Stimulated activated CD4-positive, alpha-beta T cell treated with anti-CD3 and anti-CD28 coated beads, Interleukin-4, amount 100 ng/mL, for 48 hours (primary cell): ENCODE measurements at regions not wholly inside any gene's neighbourhood (a gene's known extent, or its start where the extent isn't known, plus 50 kb on each side); places are given as distances from the start of the nearest gene placed in this dataset.
"Not testable (repeated sequence)": the region's sequence is repeated elsewhere in the genome, so short reads cannot be mapped to it uniquely, and the experiment has no call there.

Experiments used
- DNase-seq, 2 donors: peaks; one replicate each; pipeline ENCODE4 v3.0.0-alpha.2; 2020; ENCODE audit warnings: low read depth in 2 of 2

DNA sequence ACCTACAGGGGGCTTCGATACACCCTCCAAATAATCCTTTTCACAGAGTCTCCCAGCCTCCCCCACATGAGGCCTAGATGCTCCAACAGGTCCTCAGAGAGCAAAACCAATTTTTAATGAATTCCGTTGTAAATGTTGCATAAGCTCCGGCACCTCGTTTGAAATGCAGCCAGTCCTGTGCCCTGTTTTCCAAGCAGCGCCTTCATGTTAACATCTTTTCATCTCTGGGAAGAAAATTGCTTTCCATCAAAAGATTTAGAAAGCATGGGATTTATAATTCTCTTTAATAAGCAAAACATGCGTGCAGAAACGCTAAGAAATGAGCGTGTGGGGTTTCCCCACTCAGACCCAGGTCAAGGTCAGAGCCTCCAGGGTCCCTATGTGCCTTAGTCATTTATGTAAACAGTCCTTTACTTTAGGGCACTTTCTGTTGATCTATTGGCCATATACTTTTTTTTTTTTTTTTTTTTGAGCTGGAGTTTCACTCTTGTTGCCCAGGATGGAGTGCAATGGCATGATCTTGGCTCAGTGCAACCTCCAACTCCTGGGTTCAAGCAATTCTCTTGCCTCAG, 177.5 kb upstream of the S1PR3 start:
- no peak for DNase-seq

DNA sequence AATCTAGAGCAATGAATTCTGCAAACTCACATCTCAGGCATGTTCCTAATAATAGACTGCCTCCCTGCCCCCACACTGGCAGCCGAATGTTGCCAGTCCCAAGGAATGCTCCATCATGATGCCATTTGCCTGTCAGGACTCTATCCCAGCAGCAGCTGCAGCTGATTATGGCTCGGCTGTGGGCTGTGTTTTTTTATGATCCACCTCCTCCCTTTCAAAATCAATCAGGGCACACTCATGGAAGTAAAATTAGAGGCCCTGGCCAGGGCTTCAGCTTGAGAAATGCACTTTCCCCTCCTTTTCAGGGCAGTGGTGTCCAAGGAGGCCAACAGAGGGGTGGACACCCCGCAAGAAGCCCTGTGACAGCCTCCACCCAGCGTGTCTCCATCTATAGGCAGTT, 176.7 kb upstream of the S1PR3 start:
- DNase-seq = no peak

GRCh38 chr9:88816141-88816540, 175.1 kb upstream of the S1PR3 start:
- DNase-seq = no peak

- DNase-seq = no peak
Measured at GRCh38 chr9:88816591-88816990, 174.7 kb upstream of the S1PR3 start.

DNA sequence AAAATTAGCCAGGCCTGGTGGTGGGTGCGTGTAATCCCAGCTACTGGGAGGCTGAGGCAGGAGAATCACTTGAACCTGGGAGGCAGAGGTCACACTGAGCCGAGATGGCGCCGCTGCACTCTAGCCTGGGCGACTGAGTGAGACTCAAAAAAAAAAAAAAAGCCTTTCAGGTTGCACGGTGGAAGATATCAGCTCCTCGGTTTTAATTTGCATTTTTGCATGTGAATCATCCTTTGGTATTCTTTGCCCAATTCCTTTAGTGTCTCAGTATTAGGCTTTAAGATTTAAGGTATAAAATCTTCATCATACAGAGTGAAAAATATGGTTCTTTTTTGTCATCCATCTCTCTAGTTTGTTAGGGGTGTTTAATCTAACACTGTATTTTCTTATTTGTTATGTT, 173.6 kb upstream of the S1PR3 start:
- DNase-seq = no peak

DNA sequence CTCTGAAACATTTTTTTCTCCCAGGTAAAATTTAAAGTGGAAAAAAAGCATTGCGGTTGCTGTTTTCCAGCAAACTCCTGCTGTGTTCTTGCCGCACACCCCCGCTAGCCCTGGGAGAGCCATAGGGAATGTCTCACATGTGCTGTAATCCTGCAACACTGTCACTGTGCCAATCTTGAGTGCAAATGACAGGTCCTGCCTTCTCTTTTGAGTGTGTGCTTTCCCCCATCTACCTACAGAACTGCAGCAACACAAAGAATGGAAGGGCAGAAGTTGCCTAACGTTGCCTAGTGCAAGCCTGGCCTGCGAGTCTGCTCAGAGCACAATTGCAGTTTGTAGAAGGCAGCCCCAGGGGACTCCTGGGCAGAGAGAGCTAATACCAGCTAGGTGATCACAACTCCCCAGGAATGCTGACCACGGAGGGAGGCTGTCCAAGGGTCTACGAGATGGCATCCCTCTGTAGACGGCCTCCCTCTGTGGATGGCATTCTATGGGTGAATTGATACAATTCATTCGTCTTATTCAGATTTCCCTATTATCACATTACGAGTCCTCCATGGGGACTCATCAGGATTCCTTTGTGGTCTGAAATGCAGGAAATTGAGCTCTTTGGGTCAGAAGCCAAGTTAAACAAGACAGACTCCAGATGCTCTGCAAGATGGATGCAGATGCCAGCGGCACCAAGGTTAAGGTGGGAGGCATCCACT, 172.6 kb upstream of the S1PR3 start:
- DNase-seq = no peak

GRCh38 chr9:88819476-88819875, 171.8 kb upstream of the S1PR3 start:
- DNase-seq = no peak

- DNase-seq = no peak
Measured at GRCh38 chr9:88820055-88820454, 171.2 kb upstream of the S1PR3 start.

DNA sequence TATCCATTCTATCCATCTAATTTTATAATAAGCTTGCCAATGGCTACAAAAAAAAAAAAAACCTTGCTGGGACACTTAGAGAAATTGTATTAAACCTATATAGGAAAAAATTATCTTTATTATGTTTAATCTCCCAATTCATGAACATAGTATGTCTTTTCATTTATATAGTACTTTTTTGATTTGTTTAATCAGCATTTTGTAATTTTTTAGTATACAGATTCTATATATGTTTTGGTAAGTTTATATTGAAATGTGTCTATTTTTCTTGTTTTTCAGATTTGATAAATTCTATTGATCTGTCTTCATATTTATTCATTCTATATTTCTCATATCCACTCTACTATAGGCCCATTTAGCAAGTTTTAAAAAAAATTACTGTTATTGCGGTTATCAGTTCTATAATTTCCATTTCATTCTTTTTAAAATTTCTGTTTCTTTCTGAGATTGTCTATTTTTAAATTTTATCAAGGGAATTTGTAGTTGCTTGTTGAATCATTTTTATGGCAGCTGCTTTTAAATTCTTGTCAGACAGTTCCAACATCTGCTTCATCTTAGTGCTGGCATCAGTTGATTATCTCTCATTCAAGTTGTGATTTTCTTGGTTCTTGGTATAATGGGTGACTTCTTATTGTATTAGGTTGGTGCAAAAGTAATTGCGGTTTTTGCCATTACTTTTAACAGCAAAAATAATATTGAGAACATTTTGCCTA, 170.1 kb upstream of the S1PR3 start:
- no peak for DNase-seq

GRCh38 chr9:88821746-88822106, 169.5 kb upstream of the S1PR3 start:
- no peak for DNase-seq

GRCh38 chr9:88824711-88825110, 166.6 kb upstream of the S1PR3 start:
- DNase-seq = no peak

GRCh38 chr9:88826181-88826580, 165.1 kb upstream of the S1PR3 start:
- no peak for DNase-seq

GRCh38 chr9:88826771-88827181, 164.5 kb upstream of the S1PR3 start:
- no peak for DNase-seq

- no peak for DNase-seq
Measured at GRCh38 chr9:88828018-88828417, 163.2 kb upstream of the S1PR3 start.

- no peak for DNase-seq
Measured at GRCh38 chr9:88828492-88828974, 162.7 kb upstream of the S1PR3 start.

DNA sequence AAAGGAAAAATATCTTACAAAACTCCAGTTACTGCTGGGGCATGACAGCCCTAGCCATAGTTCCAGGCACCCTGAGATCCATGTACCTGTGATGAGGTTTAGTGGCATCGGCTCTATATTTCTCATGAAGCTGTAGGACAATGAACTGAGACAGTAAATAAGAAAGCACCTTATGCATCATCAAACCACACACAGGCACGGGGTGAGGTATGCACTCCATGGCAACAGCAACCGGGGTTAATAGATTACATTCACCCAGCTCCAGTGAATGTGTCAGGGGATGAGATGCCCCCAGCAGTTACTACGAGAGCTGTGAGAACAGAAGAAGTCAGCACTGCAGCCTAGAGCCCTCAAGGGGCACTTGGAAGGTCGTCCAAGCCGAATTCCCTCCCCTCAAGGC, 162.0 kb upstream of the S1PR3 start:
- DNase-seq = peak in 1 of 2 donors; percentile 29

- no peak for DNase-seq
Measured at GRCh38 chr9:88831713-88832407, 159.4 kb upstream of the S1PR3 start.

DNA sequence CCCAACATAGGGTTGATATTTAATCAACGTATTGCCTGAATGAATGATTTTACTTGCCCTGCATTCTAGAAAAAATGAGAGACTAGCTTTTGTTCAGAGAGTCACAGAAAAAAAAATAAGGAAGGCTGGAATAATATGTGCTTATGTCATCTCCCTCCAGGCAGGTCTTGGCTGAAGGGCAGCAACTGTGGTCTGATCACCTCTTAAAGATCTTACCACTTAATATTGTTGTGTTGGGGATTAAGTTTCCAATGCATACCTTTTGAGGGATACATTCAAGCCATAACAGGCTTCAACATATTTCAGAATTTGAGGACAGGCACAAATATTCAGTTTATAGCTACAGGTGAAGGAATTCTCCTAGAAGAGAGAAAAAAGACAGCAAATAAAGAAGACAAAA, 157.3 kb upstream of the S1PR3 start:
- DNase-seq = no peak

DNA sequence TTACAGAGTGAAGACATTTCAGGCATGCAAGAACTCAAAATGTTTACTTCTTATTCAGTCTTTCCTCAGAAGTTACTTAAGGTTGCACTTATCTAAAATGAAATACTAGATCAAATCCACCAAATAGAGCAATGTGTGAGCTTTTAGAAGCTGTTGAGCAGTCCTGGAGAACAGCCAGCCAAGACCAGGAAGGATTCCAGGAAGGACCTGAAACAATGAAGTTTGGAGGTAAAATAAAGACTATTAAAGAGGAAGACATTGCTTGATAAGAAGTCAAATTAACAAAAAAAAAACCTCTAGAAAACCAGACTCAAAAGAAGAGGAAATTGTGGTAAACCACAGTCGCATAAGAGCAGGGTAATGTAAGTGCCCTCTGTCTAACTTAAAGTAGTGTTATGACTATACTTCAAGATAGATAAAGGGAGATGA, 156.2 kb upstream of the S1PR3 start:
- no peak for DNase-seq

DNA sequence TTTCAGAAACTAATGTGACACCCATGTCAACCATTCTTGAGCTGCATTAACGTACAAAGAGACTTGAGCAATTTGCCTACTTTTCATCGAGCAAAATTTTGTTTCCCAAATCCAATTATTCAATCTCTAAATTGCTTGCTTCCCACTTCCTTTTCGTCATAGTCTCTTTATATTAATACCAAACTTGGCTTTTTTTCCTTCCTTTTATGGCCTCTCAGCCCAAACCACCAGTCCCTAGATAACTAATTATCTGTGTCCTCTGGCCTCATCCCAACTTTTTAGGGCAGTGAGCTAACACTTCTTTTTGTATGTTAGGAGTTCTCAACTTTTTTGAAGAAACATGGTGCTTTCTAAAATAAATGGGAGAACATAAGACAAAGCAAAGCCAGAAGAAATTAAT, 155.5 kb upstream of the S1PR3 start:
- DNase-seq = no peak

- no peak for DNase-seq
Measured at GRCh38 chr9:88837731-88838130, 153.5 kb upstream of the S1PR3 start.

GRCh38 chr9:88849878-88850277, 141.4 kb upstream of the S1PR3 start:
- not testable (repeated sequence) for DNase-seq
